IMR-90 (cell line): ENCODE measurements at regions not wholly inside any gene's neighbourhood (a gene's known extent, or its start where the extent isn't known, plus 50 kb on each side); places are given as distances from the start of the nearest gene placed in this dataset.

Source experiments
- ATAC-seq: fragments of 200-7000 bp; cut with Tn5 transposase; 2 replicates; pipeline ENCODE4 v1.9.1; 2020; ENCODE audit warnings: low read depth, mild to moderate bottlenecking, moderate library complexity
- BruUV-seq: library from RNA; stranded (reverse); fragments of 400-500 nt; replicated peaks from 2 replicates; lab custom pipeline; 2021; lab: Mats Ljungman, UMichigan
- CTCF ChIA-PET: fragments of 300-600 bp; formaldehyde crosslinking; extraction: SDS; loops from one replicate; lab custom pipeline; 2021; ENCODE audit warnings: antibody characterized with exemption; lab: Yijun Ruan, JAX
- POLR2A ChIA-PET: fragments of 300-600 bp; sonication (Branson Sonifier 250); formaldehyde crosslinking; loops from one replicate; lab custom pipeline; 2022; ENCODE audit warnings: antibody characterized with exemption; ENCODE audit not compliant: unreplicated experiment; lab: Charles Lee
- DNase-seq: peaks from one replicate; pipeline ENCODE4 v3.0.0; 2013
- H2AFZ ChIP-seq: replicated peaks from 2 replicates; pipeline ENCODE3; 2013; ENCODE audit warnings: low read length, mild to moderate bottlenecking; ENCODE audit not compliant: poor library complexity
- H2AK5ac ChIP-seq: 2 replicates; pipeline ENCODE4 v1.6.1; 2013; ENCODE audit warnings: low read depth, low read length, inconsistent platforms
- H2AK9ac ChIP-seq: replicated peaks from 2 replicates; pipeline ENCODE3; 2013; ENCODE audit warnings: mild to moderate bottlenecking, low read depth, low read length, moderate library complexity; ENCODE audit not compliant: poor library complexity
- H2BK120ac ChIP-seq: 2 replicates; pipeline ENCODE4 v1.6.1; 2013; ENCODE audit warnings: low read depth, low read length, inconsistent platforms
- H2BK15ac ChIP-seq: 3 replicates; pipeline ENCODE4 v1.6.1; 2013; ENCODE audit warnings: low read depth, low read length, inconsistent platforms
- H2BK20ac ChIP-seq: 2 replicates; pipeline ENCODE4 v1.6.1; 2013; ENCODE audit warnings: low read depth, mild to moderate bottlenecking, inconsistent platforms, low read length, moderate library complexity
- H2BK5ac ChIP-seq: 2 replicates; pipeline ENCODE4 v1.6.1; 2013; ENCODE audit warnings: mild to moderate bottlenecking, low read depth, low read length, inconsistent platforms; ENCODE audit not compliant: poor library complexity, severe bottlenecking
- H3K14ac ChIP-seq: replicated peaks from 2 replicates; pipeline ENCODE4 v1.6.1; 2013; ENCODE audit warnings: low read depth, low read length, inconsistent platforms
- H3K18ac ChIP-seq: 2 replicates; pipeline ENCODE4 v1.6.1; 2013; ENCODE audit warnings: low read depth, low read length, control low read depth
- H3K23ac ChIP-seq: 2 replicates; pipeline ENCODE4 v1.6.1; 2013; ENCODE audit warnings: low read depth, low read length, inconsistent platforms
- H3K27ac ChIP-seq: 2 replicates; pipeline ENCODE4 v1.5.1; 2013; ENCODE audit warnings: mild to moderate bottlenecking, control low read depth, low read length; ENCODE audit not compliant: insufficient read depth
- H3K27me3 ChIP-seq: 2 replicates; pipeline ENCODE4 v1.6.1; 2013; ENCODE audit warnings: low read length; ENCODE audit not compliant: control insufficient read depth, insufficient read depth
- H3K36me3 ChIP-seq: 2 replicates; pipeline ENCODE4 v1.6.1; 2013; ENCODE audit warnings: low read length, mixed read lengths; ENCODE audit not compliant: control insufficient read depth, insufficient read depth
- H3K4ac ChIP-seq: 2 replicates; pipeline ENCODE4 v1.6.1; 2013; ENCODE audit warnings: low read depth, low read length, inconsistent platforms
- H3K4me1 ChIP-seq: 2 replicates; pipeline ENCODE4 v1.6.1; 2013; ENCODE audit warnings: low read length, mixed read lengths; ENCODE audit not compliant: control insufficient read depth, insufficient read depth
- H3K4me2 ChIP-seq: 2 replicates; pipeline ENCODE4 v1.6.1; 2013; ENCODE audit warnings: low read depth, mild to moderate bottlenecking, control low read depth, low read length, moderate library complexity
- H3K4me3 ChIP-seq: 2 replicates; pipeline ENCODE4 v1.5.1; 2013; ENCODE audit warnings: low read depth, mild to moderate bottlenecking, control low read depth, low read length, moderate library complexity; ENCODE audit not compliant: insufficient read depth
- H3K56ac ChIP-seq: 2 replicates; pipeline ENCODE4 v1.6.1; 2013; ENCODE audit warnings: low read length, inconsistent platforms; ENCODE audit not compliant: insufficient read depth; ENCODE audit errors: extremely low read depth
- H3K79me1 ChIP-seq, 2 experiments: 2 replicates each; pipeline ENCODE4 v1.6.1; 2013; ENCODE audit warnings: low read length in 2 of 2, inconsistent platforms in 1 of 2, low read depth in 1 of 2
- H3K9ac ChIP-seq: 2 replicates; pipeline ENCODE4 v1.6.1; 2013; ENCODE audit warnings: low read depth, low read length, control low read depth
- H3K9me1 ChIP-seq: 2 replicates; pipeline ENCODE4 v1.6.1; 2013; ENCODE audit warnings: low read length, inconsistent platforms; ENCODE audit not compliant: insufficient read depth
- H3K9me3 ChIP-seq: 2 replicates; pipeline ENCODE4 v1.6.1; 2013; ENCODE audit warnings: low read length; ENCODE audit not compliant: control insufficient read depth, insufficient read depth
- H4K20me1 ChIP-seq: 2 replicates; pipeline ENCODE4 v1.6.1; 2013; ENCODE audit warnings: low read length, inconsistent platforms; ENCODE audit not compliant: insufficient read depth
- H4K5ac ChIP-seq: 2 replicates; pipeline ENCODE4 v1.6.1; 2013; ENCODE audit warnings: mild to moderate bottlenecking, low read depth, low read length, control low read depth
- H4K8ac ChIP-seq, 2 experiments: 2 replicates each; pipeline ENCODE4 v1.6.1; 2013; ENCODE audit warnings: low read depth in 2 of 2, low read length in 2 of 2, control low read depth in 1 of 2, inconsistent platforms in 1 of 2
- H4K91ac ChIP-seq: 2 replicates; pipeline ENCODE4 v1.6.1; 2013; ENCODE audit warnings: low read depth, low read length, inconsistent platforms; ENCODE audit not compliant: insufficient read depth
- BHLHE40 ChIP-seq: fragments of 150-350 bp; IDR thresholded peaks from 2 replicates; pipeline ENCODE4 v1.6.1; 2016; ENCODE audit warnings: mild to moderate bottlenecking, low read depth, low read length
- CEBPB ChIP-seq: IDR thresholded peaks from 2 replicates; pipeline ENCODE4 v1.6.1; 2012; ENCODE audit warnings: low read depth, low read length, improper control_type of control experiment
- CHD1 ChIP-seq: IDR thresholded peaks from 2 replicates; pipeline ENCODE4 v1.6.1; 2012; ENCODE audit warnings: low read depth, low read length, improper control_type of control experiment
- ELK1 ChIP-seq: fragments of 150-350 bp; IDR thresholded peaks from 2 replicates; pipeline ENCODE4 v1.6.1; 2016; ENCODE audit warnings: low read depth, mild to moderate bottlenecking, low read length, moderate library complexity, borderline replicate concordance
- FOS ChIP-seq: fragments of 150-350 bp; IDR thresholded peaks from 2 replicates; pipeline ENCODE4 v1.6.1; 2016; ENCODE audit warnings: low read depth, low read length
- MAFK ChIP-seq: IDR thresholded peaks from 2 replicates; pipeline ENCODE4 v1.6.1; 2012; ENCODE audit warnings: low read depth, low read length, improper control_type of control experiment
- MAZ ChIP-seq: IDR thresholded peaks from 2 replicates; pipeline ENCODE4 v1.6.1; 2012; ENCODE audit warnings: low read depth, mild to moderate bottlenecking, low read length, improper control_type of control experiment, moderate library complexity, borderline replicate concordance
- MXI1 ChIP-seq: IDR thresholded peaks from 2 replicates; pipeline ENCODE4 v1.6.1; 2012; ENCODE audit warnings: low read depth, mild to moderate bottlenecking, low read length, moderate library complexity, borderline replicate concordance
- NFE2L2 ChIP-seq: fragments of 150-350 bp; IDR thresholded peaks from 2 replicates; pipeline ENCODE4 v1.6.1; 2016; ENCODE audit warnings: low read depth, mild to moderate bottlenecking, low read length
- POLR2A ChIP-seq: IDR thresholded peaks from 2 replicates; pipeline ENCODE4 v1.6.1; 2012; ENCODE audit warnings: mild to moderate bottlenecking, low read depth, low read length
- RAD21 ChIP-seq: IDR thresholded peaks from 2 replicates; pipeline ENCODE4 v1.6.1; 2012; ENCODE audit warnings: low read length, improper control_type of control experiment
- RCOR1 ChIP-seq: IDR thresholded peaks from 2 replicates; pipeline ENCODE4 v1.6.1; 2012; ENCODE audit warnings: mild to moderate bottlenecking, low read length, improper control_type of control experiment; ENCODE audit not compliant: insufficient replicate concordance
- RFX5 ChIP-seq: IDR thresholded peaks from 2 replicates; pipeline ENCODE4 v1.8.0; 2012; ENCODE audit warnings: low read depth, mild to moderate bottlenecking, low read length, moderate library complexity
- SMC3 ChIP-seq: fragments of 150-350 bp; IDR thresholded peaks from 2 replicates; pipeline ENCODE4 v1.6.1; 2016; ENCODE audit warnings: low read depth, mild to moderate bottlenecking, antibody characterized with exemption, low read length, moderate library complexity
- WGBS, 2 experiments: methylation state at CpG; one replicate each; pipeline versions ENCODE4 v1.1.5 to v1.1.7; 2013; ENCODE audit warnings: missing lambda C conversion rate in 2 of 2; ENCODE audit not compliant: insufficient read length in 1 of 2; ENCODE audit errors: extremely low coverage in 2 of 2; 5-methylcytosine and 5-hydroxymethylcytosine counted together
- dilution Hi-C: fragments of 300-500 bp; cut with HindIII; formaldehyde crosslinking; loops from one replicate; pipeline ENCODE4 v1.14.3; 2018; ENCODE audit warnings: low sequenced_read_pairs; ENCODE audit not compliant: unreplicated experiment
- in situ Hi-C: fragments of 300-500 bp; cut with MboI; formaldehyde crosslinking; loops from 3 replicates; pipeline ENCODE4 v1.14.3; 2019; ENCODE audit warnings: low sequenced_read_pairs, inconsistent platforms, mixed read lengths
- intact Hi-C: fragments of 100-400 bp; cut with micrococcal nuclease; formaldehyde crosslinking; loops from 2 replicates; pipeline ENCODE4 v1.10.0; 2022
- TF ChIP-seq, protein P1 (sequence below): fragments of 150-350 bp; IDR thresholded peaks from 2 replicates; pipeline ENCODE4 v1.6.1; 2017; ENCODE audit warnings: mild to moderate bottlenecking, antibody characterized with exemption, low read length, low read depth
- TF ChIP-seq, protein P2 (sequence below): conservative IDR thresholded peaks from 2 replicates; pipeline ENCODE4 v1.5.1; 2012; ENCODE audit warnings: mild to moderate bottlenecking, low read depth, low read length, improper control_type of control experiment

- H3K9ac ChIP-seq: no peak overlapping the region
- CTCF ChIA-PET: interaction anchor here (0.7 kb wide), 2 partner anchors 253 to 502 kb away, joined by 3 read pairs; no protein-coding TSS in a partner anchor
Observed at GRCh38 chr10:28243923-28244322, 58.9 kb downstream of the MPP7 start.

More at GRCh38 chr10:28243923-28244322, 58.9 kb downstream of the MPP7 start:
- Histone ChIP-seq H2BK20ac (no peak overlapping the region), H4K8ac (no peak overlapping the region), H2AK9ac (no peak overlapping the region), H3K4me2 (no peak overlapping the region), H2BK15ac (no peak overlapping the region), H3K4ac (no peak overlapping the region), H3K4me3 (no peak overlapping the region), H2AK5ac (no peak overlapping the region), H3K14ac (no peak overlapping the region), H2BK5ac (no peak overlapping the region), H4K91ac (no peak overlapping the region), H3K27me3 (no peaks in the 10 kb centered on the region; the same call in 1 of the 2 replicates), H3K23ac (no peak overlapping the region), H3K9me1 (no peaks in the 10 kb centered on the region), H4K5ac (no peak overlapping the region), H3K56ac (no peak overlapping the region), H3K79me1 (no peaks in the 10 kb centered on the region), H4K20me1 (no peaks in the 10 kb centered on the region), H3K9me3 (no peaks in the 10 kb centered on the region), H3K36me3 (no peaks in the 10 kb centered on the region), H3K18ac (no peak overlapping the region), H3K27ac (no peak overlapping the region), H3K4me1 (peaks cover 3% of the 10 kb centered on the region; the same call in 1 of the 2 replicates), H2BK120ac (no peak overlapping the region), H2AFZ (no peak overlapping the region)
- no TSS peak for BruUV-seq
- DNase-seq: no peak
- dilution Hi-C loops: no loop called here
- WGBS, 2 experiments: no CpG with 5 or more reads among the region's 1 CpG
- intact Hi-C loops: loop anchor here (2.0 to 5.0 kb wide), 3 partner anchors 247 to 487 kb away; partner anchors contain the start of gene ODAD2
- POLR2A ChIA-PET: no interaction called here
- ATAC-seq: no peak
- in situ Hi-C loops: loop anchor here (5.0 kb wide), 1 partner anchor 692 kb away; no protein-coding TSS in a partner anchor
- TF ChIP-seq NFE2L2 (no peak), BHLHE40 (no peak), MXI1 (no peak), ELK1 (no peak), POLR2A (no peak), SMC3 (no peak), FOS (no peak), MAFK (no peak), CHD1 (no peak), RFX5 (no peak), RCOR1 (no peak), CEBPB (no peak), RAD21 (no peak), MAZ (no peak)
- TF ChIP-seq, protein P1, sequence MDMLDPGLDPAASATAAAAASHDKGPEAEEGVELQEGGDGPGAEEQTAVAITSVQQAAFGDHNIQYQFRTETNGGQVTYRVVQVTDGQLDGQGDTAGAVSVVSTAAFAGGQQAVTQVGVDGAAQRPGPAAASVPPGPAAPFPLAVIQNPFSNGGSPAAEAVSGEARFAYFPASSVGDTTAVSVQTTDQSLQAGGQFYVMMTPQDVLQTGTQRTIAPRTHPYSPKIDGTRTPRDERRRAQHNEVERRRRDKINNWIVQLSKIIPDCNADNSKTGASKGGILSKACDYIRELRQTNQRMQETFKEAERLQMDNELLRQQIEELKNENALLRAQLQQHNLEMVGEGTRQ: no peak
- TF ChIP-seq, protein P2, sequence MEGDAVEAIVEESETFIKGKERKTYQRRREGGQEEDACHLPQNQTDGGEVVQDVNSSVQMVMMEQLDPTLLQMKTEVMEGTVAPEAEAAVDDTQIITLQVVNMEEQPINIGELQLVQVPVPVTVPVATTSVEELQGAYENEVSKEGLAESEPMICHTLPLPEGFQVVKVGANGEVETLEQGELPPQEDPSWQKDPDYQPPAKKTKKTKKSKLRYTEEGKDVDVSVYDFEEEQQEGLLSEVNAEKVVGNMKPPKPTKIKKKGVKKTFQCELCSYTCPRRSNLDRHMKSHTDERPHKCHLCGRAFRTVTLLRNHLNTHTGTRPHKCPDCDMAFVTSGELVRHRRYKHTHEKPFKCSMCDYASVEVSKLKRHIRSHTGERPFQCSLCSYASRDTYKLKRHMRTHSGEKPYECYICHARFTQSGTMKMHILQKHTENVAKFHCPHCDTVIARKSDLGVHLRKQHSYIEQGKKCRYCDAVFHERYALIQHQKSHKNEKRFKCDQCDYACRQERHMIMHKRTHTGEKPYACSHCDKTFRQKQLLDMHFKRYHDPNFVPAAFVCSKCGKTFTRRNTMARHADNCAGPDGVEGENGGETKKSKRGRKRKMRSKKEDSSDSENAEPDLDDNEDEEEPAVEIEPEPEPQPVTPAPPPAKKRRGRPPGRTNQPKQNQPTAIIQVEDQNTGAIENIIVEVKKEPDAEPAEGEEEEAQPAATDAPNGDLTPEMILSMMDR: no peak
